ENCODE measurements at regions not wholly inside any gene's neighbourhood (a gene's known extent, or its start where the extent isn't known, plus 50 kb on each side); places are given as distances from the start of the nearest gene placed in this dataset.

DNA sequence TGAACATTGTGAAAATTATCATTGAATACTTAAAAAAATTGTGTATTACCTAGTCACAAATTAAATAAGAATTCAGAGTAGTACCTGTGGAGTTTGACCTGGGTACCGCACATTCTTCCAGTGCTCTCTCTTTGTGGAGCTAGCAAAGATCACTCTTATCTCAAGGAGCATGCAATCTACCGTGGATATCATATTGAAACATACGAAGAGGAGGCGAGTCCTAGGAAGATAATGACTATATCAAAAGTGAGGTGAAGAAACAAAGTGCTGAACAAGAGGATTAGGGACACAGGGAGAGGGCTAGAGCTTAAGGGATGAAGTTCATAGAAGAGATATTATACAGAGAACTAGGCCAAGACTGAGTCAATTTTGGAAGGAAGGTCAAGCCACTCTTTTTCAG lies 55.9 kb upstream of the NR3C1 start:
- CTCF ChIA-PET = no interaction called here
- no peak overlapping the region for H3K27ac Mint-ChIP-seq
- POLR2A ChIA-PET = no interaction called here
- TF ChIP-seq, protein P1, sequence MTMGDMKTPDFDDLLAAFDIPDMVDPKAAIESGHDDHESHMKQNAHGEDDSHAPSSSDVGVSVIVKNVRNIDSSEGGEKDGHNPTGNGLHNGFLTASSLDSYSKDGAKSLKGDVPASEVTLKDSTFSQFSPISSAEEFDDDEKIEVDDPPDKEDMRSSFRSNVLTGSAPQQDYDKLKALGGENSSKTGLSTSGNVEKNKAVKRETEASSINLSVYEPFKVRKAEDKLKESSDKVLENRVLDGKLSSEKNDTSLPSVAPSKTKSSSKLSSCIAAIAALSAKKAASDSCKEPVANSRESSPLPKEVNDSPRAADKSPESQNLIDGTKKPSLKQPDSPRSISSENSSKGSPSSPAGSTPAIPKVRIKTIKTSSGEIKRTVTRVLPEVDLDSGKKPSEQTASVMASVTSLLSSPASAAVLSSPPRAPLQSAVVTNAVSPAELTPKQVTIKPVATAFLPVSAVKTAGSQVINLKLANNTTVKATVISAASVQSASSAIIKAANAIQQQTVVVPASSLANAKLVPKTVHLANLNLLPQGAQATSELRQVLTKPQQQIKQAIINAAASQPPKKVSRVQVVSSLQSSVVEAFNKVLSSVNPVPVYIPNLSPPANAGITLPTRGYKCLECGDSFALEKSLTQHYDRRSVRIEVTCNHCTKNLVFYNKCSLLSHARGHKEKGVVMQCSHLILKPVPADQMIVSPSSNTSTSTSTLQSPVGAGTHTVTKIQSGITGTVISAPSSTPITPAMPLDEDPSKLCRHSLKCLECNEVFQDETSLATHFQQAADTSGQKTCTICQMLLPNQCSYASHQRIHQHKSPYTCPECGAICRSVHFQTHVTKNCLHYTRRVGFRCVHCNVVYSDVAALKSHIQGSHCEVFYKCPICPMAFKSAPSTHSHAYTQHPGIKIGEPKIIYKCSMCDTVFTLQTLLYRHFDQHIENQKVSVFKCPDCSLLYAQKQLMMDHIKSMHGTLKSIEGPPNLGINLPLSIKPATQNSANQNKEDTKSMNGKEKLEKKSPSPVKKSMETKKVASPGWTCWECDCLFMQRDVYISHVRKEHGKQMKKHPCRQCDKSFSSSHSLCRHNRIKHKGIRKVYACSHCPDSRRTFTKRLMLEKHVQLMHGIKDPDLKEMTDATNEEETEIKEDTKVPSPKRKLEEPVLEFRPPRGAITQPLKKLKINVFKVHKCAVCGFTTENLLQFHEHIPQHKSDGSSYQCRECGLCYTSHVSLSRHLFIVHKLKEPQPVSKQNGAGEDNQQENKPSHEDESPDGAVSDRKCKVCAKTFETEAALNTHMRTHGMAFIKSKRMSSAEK (CRISPR knock-in tag; IDR thresholded peaks at IDR 0.05; ENCODE audit: borderline replicate concordance) = no peak
- no peak for TF ChIP-seq SMAD4 (CRISPR knock-in tag; IDR thresholded peaks at IDR 0.05)
- TF ChIP-seq TEAD4 (CRISPR knock-in tag; IDR thresholded peaks at IDR 0.05) = no peak
- TF ChIP-seq EMX1 (CRISPR knock-in tag; IDR thresholded peaks at IDR 0.05) = no peak
- no peak for TF ChIP-seq RORB (CRISPR knock-in tag; IDR thresholded peaks at IDR 0.05)
- TF ChIP-seq IRF2 (CRISPR knock-in tag; IDR thresholded peaks at IDR 0.05; ENCODE audit: borderline replicate concordance, low read depth) = no peak
- TF ChIP-seq CREM (CRISPR knock-in tag; IDR thresholded peaks at IDR 0.05) = no peak
- TF ChIP-seq, protein P2, sequence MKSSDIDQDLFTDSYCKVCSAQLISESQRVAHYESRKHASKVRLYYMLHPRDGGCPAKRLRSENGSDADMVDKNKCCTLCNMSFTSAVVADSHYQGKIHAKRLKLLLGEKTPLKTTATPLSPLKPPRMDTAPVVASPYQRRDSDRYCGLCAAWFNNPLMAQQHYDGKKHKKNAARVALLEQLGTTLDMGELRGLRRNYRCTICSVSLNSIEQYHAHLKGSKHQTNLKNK (CRISPR knock-in tag; IDR thresholded peaks at IDR 0.05) = no peak
- TF ChIP-seq ZSCAN18 (CRISPR knock-in tag; IDR thresholded peaks at IDR 0.05) = no peak
- no peaks in the 10 kb centered on the region for H3K27me3 Mint-ChIP-seq (ENCODE audit: low read depth)
- H3K36me3 Mint-ChIP-seq = no peaks in the 10 kb centered on the region
- H3K4me3 Mint-ChIP-seq = no peak overlapping the region
- no peaks in the 10 kb centered on the region for H3K4me1 Mint-ChIP-seq
- no peak for DNase-seq (ENCODE audit: low spot score)
- no peak for ATAC-seq
- H3K9me3 Mint-ChIP-seq = peaks cover 11% of the 10 kb centered on the region

DNA sequence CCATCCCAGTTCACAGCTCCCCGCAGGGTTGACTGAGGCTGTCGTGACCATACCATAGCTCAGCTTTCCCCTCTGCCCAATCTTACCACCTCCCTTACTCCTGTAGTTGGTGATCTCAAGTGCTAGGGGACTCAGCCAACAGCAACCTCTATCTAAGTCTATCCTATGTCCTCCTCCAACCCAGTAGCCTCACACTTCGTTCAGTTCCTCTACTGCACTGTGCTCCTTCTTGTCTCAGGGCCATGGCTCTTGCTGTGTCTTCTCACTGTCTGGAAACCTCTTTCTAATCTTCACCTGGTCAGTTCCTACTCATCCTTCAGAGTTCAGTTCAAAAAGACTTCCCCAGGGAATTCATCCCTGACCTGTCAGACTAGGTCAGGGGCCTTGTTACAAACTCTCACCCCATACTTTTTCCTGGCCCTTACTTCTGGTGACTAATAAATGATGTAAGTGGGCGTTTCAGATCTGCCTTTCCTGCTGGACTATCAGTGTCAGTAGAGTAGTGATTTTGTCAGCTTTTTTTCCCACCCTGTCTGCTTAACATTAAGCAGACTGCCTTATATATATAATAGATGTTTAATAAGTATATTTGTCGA lies 53.6 kb upstream of the NR3C1 start:
- H3K4me3 Mint-ChIP-seq = no peak overlapping the region
- ChIA-PET POLR2A (no interaction called here), CTCF (no interaction called here)
- TF ChIP-seq NFE2L1 (CRISPR knock-in tag; IDR thresholded peaks at IDR 0.05) (no peak), IRF2 (CRISPR knock-in tag; IDR thresholded peaks at IDR 0.05; ENCODE audit: borderline replicate concordance, low read depth) (no peak), TEAD4 (CRISPR knock-in tag; IDR thresholded peaks at IDR 0.05) (no peak), ZNF121 (CRISPR knock-in tag; IDR thresholded peaks at IDR 0.05) (no peak), ZNF219 (CRISPR knock-in tag; IDR thresholded peaks at IDR 0.05; ENCODE audit: borderline replicate concordance) (no peak), ZSCAN18 (CRISPR knock-in tag; IDR thresholded peaks at IDR 0.05) (no peak), NFATC4 (CRISPR knock-in tag; IDR thresholded peaks at IDR 0.05) (no peak), RORB (CRISPR knock-in tag; IDR thresholded peaks at IDR 0.05) (no peak), ZNF138 (CRISPR knock-in tag; conservative IDR thresholded peaks at IDR 0.05) (no peak), ESRRA (CRISPR knock-in tag; IDR thresholded peaks at IDR 0.05; ENCODE audit: borderline replicate concordance) (no peak), MYBL2 (CRISPR knock-in tag; IDR thresholded peaks at IDR 0.05) (no peak), ZBTB21 (CRISPR knock-in tag; IDR thresholded peaks at IDR 0.05; ENCODE audit: borderline replicate concordance) (no peak)
- TF ChIP-seq, protein P3, sequence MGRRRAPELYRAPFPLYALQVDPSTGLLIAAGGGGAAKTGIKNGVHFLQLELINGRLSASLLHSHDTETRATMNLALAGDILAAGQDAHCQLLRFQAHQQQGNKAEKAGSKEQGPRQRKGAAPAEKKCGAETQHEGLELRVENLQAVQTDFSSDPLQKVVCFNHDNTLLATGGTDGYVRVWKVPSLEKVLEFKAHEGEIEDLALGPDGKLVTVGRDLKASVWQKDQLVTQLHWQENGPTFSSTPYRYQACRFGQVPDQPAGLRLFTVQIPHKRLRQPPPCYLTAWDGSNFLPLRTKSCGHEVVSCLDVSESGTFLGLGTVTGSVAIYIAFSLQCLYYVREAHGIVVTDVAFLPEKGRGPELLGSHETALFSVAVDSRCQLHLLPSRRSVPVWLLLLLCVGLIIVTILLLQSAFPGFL (CRISPR knock-in tag; IDR thresholded peaks at IDR 0.05; ENCODE audit: borderline replicate concordance) = no peak
- no peaks in the 10 kb centered on the region for H3K27me3 Mint-ChIP-seq (ENCODE audit: low read depth)
- H3K27ac Mint-ChIP-seq = no peak overlapping the region
- ATAC-seq = no peak
- no peaks in the 10 kb centered on the region for H3K4me1 Mint-ChIP-seq
- H3K9me3 Mint-ChIP-seq = no peaks in the 10 kb centered on the region
- H3K36me3 Mint-ChIP-seq = no peaks in the 10 kb centered on the region
- no peak for DNase-seq (ENCODE audit: low spot score)
